SK-N-SH treated with all-trans-retinoic acid at 6 μM for 48 hours (cell line): ENCODE measurements at regions not wholly inside any gene's neighbourhood (a gene's known extent, or its start where the extent isn't known, plus 50 kb on each side); places are given as distances from the start of the nearest gene placed in this dataset.

Experiments
- ARNTL ChIP-seq: fragments of 450-650 bp; formaldehyde crosslinking; IDR thresholded peaks from 2 replicates; pipeline ENCODE4 v1.5.0; 2020; ENCODE audit warnings: low read depth, mild to moderate bottlenecking, moderate library complexity, borderline replicate concordance
- CSDC2 ChIP-seq: fragments of 250-450 bp; sonication (Bioruptor Pico); IDR thresholded peaks from 2 replicates; pipeline ENCODE4 v1.5.0; 2020; ENCODE audit warnings: mild to moderate bottlenecking, moderate library complexity
- CSRNP3 ChIP-seq: fragments of 250-450 bp; sonication (Bioruptor Pico); IDR thresholded peaks from 2 replicates; pipeline ENCODE4 v1.5.1; 2021; ENCODE audit warnings: mild to moderate bottlenecking, moderate library complexity
- ESRRG ChIP-seq: fragments of 250-450 bp; sonication (Bioruptor Pico); IDR thresholded peaks from 2 replicates; pipeline ENCODE4 v1.6.1; 2021; ENCODE audit warnings: mild to moderate bottlenecking
- ISL1 ChIP-seq: fragments of 250-450 bp; sonication (Bioruptor Pico); IDR thresholded peaks from 2 replicates; pipeline ENCODE4 v2.1.2; 2022; ENCODE audit warnings: mild to moderate bottlenecking, moderate library complexity
- PATZ1 ChIP-seq: fragments of 250-450 bp; sonication (Bioruptor Pico); IDR thresholded peaks from 2 replicates; pipeline ENCODE4 v1.8.0; 2020; ENCODE audit warnings: mild to moderate bottlenecking, moderate library complexity, borderline replicate concordance
- PPARA ChIP-seq: fragments of 250-450 bp; sonication (Bioruptor Pico); IDR thresholded peaks from 2 replicates; pipeline ENCODE4 v1.5.0; 2020; ENCODE audit warnings: mild to moderate bottlenecking, borderline replicate concordance
- SNAI2 ChIP-seq: fragments of 250-450 bp; sonication (Bioruptor Pico); IDR thresholded peaks from 2 replicates; pipeline ENCODE4 v1.5.0; 2020; ENCODE audit warnings: mild to moderate bottlenecking, moderate library complexity
- TCF4 ChIP-seq: fragments of 250-450 bp; sonication (Bioruptor Pico); IDR thresholded peaks from 2 replicates; pipeline ENCODE4 v1.8.0; 2021; ENCODE audit warnings: mild to moderate bottlenecking, moderate library complexity, borderline replicate concordance
- ZC3H10 ChIP-seq: fragments of 250-450 bp; sonication (Bioruptor Pico); IDR thresholded peaks from 2 replicates; pipeline ENCODE4 v1.5.1; 2021; ENCODE audit warnings: mild to moderate bottlenecking, moderate library complexity
- ZFP30 ChIP-seq: fragments of 450-650 bp; formaldehyde crosslinking; IDR thresholded peaks from 2 replicates; pipeline ENCODE4 v1.5.0; 2022; ENCODE audit warnings: mild to moderate bottlenecking, moderate library complexity
- ZNF565 ChIP-seq: fragments of 450-650 bp; formaldehyde crosslinking; conservative IDR thresholded peaks from 2 replicates; pipeline ENCODE4 v1.5.0; 2020; ENCODE audit warnings: low read depth, mild to moderate bottlenecking, moderate library complexity
- ZNF70 ChIP-seq: fragments of 450-650 bp; formaldehyde crosslinking; IDR thresholded peaks from 2 replicates; pipeline ENCODE4 v1.5.0; 2020; ENCODE audit warnings: mild to moderate bottlenecking, moderate library complexity

- TF ChIP-seq CSRNP3 (CRISPR knock-in tag) = no peak
- no peak for TF ChIP-seq ZNF565 (CRISPR knock-in tag)
- no peak for TF ChIP-seq ISL1 (CRISPR knock-in tag)
- TF ChIP-seq SNAI2 (CRISPR knock-in tag) = no peak
- no peak for TF ChIP-seq ARNTL
- no peak for TF ChIP-seq PPARA (CRISPR knock-in tag)
- TF ChIP-seq PATZ1 = no peak
- no peak for TF ChIP-seq CSDC2 (CRISPR knock-in tag)
- TF ChIP-seq ZFP30 (CRISPR knock-in tag) = no peak
- TF ChIP-seq ZC3H10 (CRISPR knock-in tag) = no peak
- no peak for TF ChIP-seq ESRRG (CRISPR knock-in tag)
- TF ChIP-seq TCF4 (CRISPR knock-in tag) = no peak
- TF ChIP-seq ZNF70 = no peak
Measured at GRCh38 chr13:82675024-82675423, 1207.2 kb downstream of the SLITRK1 start.
